OCI-LY3 (cell line): ENCODE measurements at regions not wholly inside any gene's neighbourhood (a gene's known extent, or its start where the extent isn't known, plus 50 kb on each side); places are given as distances from the start of the nearest gene placed in this dataset.
"Not testable (repeated sequence)": the region's sequence is repeated elsewhere in the genome, so short reads cannot be mapped to it uniquely, and the experiment has no call there.

Experiments used
- EZH2phosphoT487 ChIP-seq: fragments of 200-600 bp; shearing (Covaris generic); IDR thresholded peaks from 2 replicates; pipeline ENCODE4 v1.6.1; 2018; ENCODE audit warnings: antibody characterized with exemption, mixed run types, low read depth
- TF ChIP-seq, protein P1 (sequence below): fragments of 200-600, 300-600 bp; sonication (generic); IDR thresholded peaks from 2 replicates; pipeline ENCODE4 v1.5.1; 2014; ENCODE audit warnings: antibody characterized with exemption, low read length, low read depth

DNA sequence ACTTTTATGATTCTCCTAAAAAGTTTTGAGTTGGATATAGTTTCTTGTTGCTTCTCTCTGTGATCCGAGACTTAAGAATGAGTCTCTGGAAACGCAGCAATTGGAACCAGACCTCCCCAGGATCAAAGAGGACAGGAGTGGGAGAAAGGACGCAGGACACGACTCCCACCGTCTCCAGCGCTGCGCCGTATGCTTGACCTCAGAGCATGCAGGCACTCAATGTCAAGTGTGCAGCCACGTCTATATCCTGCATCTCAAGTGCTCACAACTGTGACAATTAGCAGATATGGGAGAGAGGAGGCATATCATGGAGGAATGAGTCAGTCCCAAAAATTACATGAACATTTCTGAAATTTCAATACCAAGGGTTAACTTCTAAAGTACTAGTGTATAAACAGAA lies 199.0 kb upstream of the PLGLB1 start:
- TF ChIP-seq, protein P1, sequence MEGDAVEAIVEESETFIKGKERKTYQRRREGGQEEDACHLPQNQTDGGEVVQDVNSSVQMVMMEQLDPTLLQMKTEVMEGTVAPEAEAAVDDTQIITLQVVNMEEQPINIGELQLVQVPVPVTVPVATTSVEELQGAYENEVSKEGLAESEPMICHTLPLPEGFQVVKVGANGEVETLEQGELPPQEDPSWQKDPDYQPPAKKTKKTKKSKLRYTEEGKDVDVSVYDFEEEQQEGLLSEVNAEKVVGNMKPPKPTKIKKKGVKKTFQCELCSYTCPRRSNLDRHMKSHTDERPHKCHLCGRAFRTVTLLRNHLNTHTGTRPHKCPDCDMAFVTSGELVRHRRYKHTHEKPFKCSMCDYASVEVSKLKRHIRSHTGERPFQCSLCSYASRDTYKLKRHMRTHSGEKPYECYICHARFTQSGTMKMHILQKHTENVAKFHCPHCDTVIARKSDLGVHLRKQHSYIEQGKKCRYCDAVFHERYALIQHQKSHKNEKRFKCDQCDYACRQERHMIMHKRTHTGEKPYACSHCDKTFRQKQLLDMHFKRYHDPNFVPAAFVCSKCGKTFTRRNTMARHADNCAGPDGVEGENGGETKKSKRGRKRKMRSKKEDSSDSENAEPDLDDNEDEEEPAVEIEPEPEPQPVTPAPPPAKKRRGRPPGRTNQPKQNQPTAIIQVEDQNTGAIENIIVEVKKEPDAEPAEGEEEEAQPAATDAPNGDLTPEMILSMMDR, result not testable (repeated sequence)
- not testable (repeated sequence) for TF ChIP-seq EZH2phosphoT487
